ENCODE measurements at regions not wholly inside any gene's neighbourhood (a gene's known extent, or its start where the extent isn't known, plus 50 kb on each side); places are given as distances from the start of the nearest gene placed in this dataset.
A peak's percentile ranks its signal among the peaks of the same experiment; 100 is the strongest.
"Not testable (repeated sequence)": the region's sequence is repeated elsewhere in the genome, so short reads cannot be mapped to it uniquely, and the experiment has no call there.

DNA sequence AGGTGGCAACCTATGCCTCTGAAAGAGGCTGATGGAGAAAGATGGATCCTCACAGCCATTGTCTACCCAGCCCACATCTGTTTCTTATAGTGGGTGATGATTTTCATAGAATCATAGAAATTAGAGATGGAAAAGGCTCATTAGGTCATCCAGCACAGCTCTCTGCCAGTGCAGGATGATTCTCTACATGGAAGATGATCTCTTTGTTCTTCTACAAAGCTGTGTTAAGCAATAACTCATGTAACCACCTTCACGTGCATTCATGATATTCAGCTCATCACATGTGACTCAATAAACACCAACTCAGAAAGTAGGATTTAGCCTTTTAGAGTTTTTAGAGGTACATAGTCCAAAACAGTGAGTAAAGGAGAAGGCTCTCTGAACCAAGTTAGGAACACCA, 539.4 kb upstream of the ID2 start:
- Histone ChIP-seq H3K27me3 (ENCODE audit: insufficient read depth, low read length, poor library complexity, severe bottlenecking) (no peaks in the 10 kb centered on the region), H3K36me3 (ENCODE audit: insufficient read depth, low read length) (no peaks in the 10 kb centered on the region)

DNA sequence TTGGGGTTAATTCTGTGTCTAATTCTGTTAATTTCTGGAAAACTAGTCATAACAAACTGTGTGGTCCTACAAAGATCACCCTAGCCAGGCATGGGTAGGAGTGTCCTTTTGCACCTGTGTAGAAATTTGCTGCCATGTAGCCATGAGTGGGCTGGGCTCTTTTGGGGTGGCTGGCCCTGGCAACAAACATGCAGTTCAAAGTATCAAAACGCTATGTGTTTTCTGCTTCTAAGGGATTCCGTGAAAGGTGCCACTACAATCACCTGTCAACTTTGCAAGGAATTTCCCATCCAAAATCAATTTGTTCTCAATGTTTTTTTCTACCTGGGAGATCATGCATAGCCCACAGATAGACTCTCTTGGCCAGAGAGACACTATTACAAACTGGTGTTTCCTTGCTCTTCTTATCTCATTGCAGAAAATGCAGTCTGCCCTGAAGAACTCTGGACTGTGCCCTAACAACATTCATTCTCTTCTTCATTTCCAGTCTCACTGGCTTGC, 537.7 kb upstream of the ID2 start:
- H3K9me3 ChIP-seq (ENCODE audit: insufficient read depth, low read depth, low read length): no peaks in the 10 kb centered on the region
- no peaks in the 10 kb centered on the region for H3F3A ChIP-seq (ENCODE audit: low read depth)
- no peaks in the 10 kb centered on the region for H3K9me2 ChIP-seq (replicated peaks; ENCODE audit: low read depth, low read length)
- H3K27me3 ChIP-seq (ENCODE audit: insufficient read depth, low read length, poor library complexity, severe bottlenecking): no peaks in the 10 kb centered on the region
- no peak overlapping the region for H2AFZ ChIP-seq (ENCODE audit: low read length)
- no peak overlapping the region for H3K9ac ChIP-seq (ENCODE audit: low read depth, low read length, poor library complexity, severe bottlenecking)
- H4K20me1 ChIP-seq (ENCODE audit: insufficient read depth, low read length, poor library complexity, severe bottlenecking): no peaks in the 10 kb centered on the region
- TF ChIP-seq, protein P1, sequence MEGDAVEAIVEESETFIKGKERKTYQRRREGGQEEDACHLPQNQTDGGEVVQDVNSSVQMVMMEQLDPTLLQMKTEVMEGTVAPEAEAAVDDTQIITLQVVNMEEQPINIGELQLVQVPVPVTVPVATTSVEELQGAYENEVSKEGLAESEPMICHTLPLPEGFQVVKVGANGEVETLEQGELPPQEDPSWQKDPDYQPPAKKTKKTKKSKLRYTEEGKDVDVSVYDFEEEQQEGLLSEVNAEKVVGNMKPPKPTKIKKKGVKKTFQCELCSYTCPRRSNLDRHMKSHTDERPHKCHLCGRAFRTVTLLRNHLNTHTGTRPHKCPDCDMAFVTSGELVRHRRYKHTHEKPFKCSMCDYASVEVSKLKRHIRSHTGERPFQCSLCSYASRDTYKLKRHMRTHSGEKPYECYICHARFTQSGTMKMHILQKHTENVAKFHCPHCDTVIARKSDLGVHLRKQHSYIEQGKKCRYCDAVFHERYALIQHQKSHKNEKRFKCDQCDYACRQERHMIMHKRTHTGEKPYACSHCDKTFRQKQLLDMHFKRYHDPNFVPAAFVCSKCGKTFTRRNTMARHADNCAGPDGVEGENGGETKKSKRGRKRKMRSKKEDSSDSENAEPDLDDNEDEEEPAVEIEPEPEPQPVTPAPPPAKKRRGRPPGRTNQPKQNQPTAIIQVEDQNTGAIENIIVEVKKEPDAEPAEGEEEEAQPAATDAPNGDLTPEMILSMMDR (conservative IDR thresholded peaks at IDR 0.05; ENCODE audit: low read length): no peak
- TF ChIP-seq EZH2phosphoT487 (IDR thresholded peaks at IDR 0.05; ENCODE audit: borderline replicate concordance): no peak
- no peak overlapping the region for H3K4me3 ChIP-seq (ENCODE audit: low read length, poor library complexity, severe bottlenecking)
- H3K79me2 ChIP-seq (ENCODE audit: insufficient read depth, low read length): no peaks in the 10 kb centered on the region
- no peaks in the 10 kb centered on the region for H3K36me3 ChIP-seq (ENCODE audit: insufficient read depth, low read length)
- H3K4me2 ChIP-seq (ENCODE audit: low read depth, low read length, poor library complexity, severe bottlenecking): no peak overlapping the region
- H3K4me1 ChIP-seq (ENCODE audit: insufficient read depth, low read length, poor library complexity, severe bottlenecking): peaks cover 23% of the 10 kb centered on the region

More for the DNA sequence above, 539.4 kb upstream of the ID2 start:
- no peaks in the 10 kb centered on the region for H4K20me1 ChIP-seq (ENCODE audit: insufficient read depth, low read length, poor library complexity, severe bottlenecking)
- no peak overlapping the region for H3K4me2 ChIP-seq (ENCODE audit: low read depth, low read length, poor library complexity, severe bottlenecking)
- H3K79me2 ChIP-seq (ENCODE audit: insufficient read depth, low read length): no peaks in the 10 kb centered on the region
- no peak for TF ChIP-seq EZH2phosphoT487 (IDR thresholded peaks at IDR 0.05; ENCODE audit: borderline replicate concordance)
- TF ChIP-seq, protein P1 (conservative IDR thresholded peaks at IDR 0.05; ENCODE audit: low read length): no peak
- H3K9me3 ChIP-seq (ENCODE audit: insufficient read depth, low read depth, low read length): no peaks in the 10 kb centered on the region
- H3K9ac ChIP-seq (ENCODE audit: low read depth, low read length, poor library complexity, severe bottlenecking): no peak overlapping the region
- H3K9me2 ChIP-seq (replicated peaks; ENCODE audit: low read depth, low read length): no peaks in the 10 kb centered on the region
- no peak overlapping the region for H3K4me3 ChIP-seq (ENCODE audit: low read length, poor library complexity, severe bottlenecking)
- peaks cover 33% of the 10 kb centered on the region for H3K4me1 ChIP-seq (ENCODE audit: insufficient read depth, low read length, poor library complexity, severe bottlenecking)
- no peaks in the 10 kb centered on the region for H3F3A ChIP-seq (ENCODE audit: low read depth)
- H2AFZ ChIP-seq (ENCODE audit: low read length): no peak overlapping the region

DNA sequence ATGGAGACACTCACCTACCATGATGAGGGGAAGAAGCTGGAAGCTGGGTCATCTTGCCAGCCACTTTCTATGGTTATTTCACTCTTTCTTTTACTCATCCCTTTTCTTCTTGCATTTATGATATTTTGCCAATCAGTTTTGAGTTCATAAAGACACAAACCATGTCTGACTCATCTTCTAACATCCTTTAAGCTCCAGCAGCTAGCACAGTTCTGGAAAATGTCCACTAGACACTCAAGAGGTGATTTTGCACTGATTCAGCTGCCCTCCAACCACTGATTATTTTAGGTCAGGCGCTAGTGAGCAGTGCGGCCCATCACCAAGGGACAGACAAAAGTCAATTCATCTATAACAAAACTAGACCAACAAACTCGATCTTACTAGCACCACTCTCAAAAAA, 537.1 kb upstream of the ID2 start:
- Histone ChIP-seq H3K27me3 (ENCODE audit: insufficient read depth, low read length, poor library complexity, severe bottlenecking) (no peaks in the 10 kb centered on the region), H2AFZ (ENCODE audit: low read length) (no peak overlapping the region), H4K20me1 (ENCODE audit: insufficient read depth, low read length, poor library complexity, severe bottlenecking) (no peaks in the 10 kb centered on the region), H3K9me3 (ENCODE audit: insufficient read depth, low read depth, low read length) (no peaks in the 10 kb centered on the region), H3K9ac (ENCODE audit: low read depth, low read length, poor library complexity, severe bottlenecking) (no peak overlapping the region), H3K79me2 (ENCODE audit: insufficient read depth, low read length) (no peaks in the 10 kb centered on the region), H3K4me1 (ENCODE audit: insufficient read depth, low read length, poor library complexity, severe bottlenecking) (peaks cover 17% of the 10 kb centered on the region), H3F3A (ENCODE audit: low read depth) (no peaks in the 10 kb centered on the region), H3K4me3 (ENCODE audit: low read length, poor library complexity, severe bottlenecking) (no peak overlapping the region), H3K36me3 (ENCODE audit: insufficient read depth, low read length) (no peaks in the 10 kb centered on the region), H3K9me2 (replicated peaks; ENCODE audit: low read depth, low read length) (no peaks in the 10 kb centered on the region), H3K4me2 (ENCODE audit: low read depth, low read length, poor library complexity, severe bottlenecking) (no peak overlapping the region)
- TF ChIP-seq EZH2phosphoT487 (IDR thresholded peaks at IDR 0.05; ENCODE audit: borderline replicate concordance): no peak
- TF ChIP-seq, protein P1 (conservative IDR thresholded peaks at IDR 0.05; ENCODE audit: low read length): no peak

DNA sequence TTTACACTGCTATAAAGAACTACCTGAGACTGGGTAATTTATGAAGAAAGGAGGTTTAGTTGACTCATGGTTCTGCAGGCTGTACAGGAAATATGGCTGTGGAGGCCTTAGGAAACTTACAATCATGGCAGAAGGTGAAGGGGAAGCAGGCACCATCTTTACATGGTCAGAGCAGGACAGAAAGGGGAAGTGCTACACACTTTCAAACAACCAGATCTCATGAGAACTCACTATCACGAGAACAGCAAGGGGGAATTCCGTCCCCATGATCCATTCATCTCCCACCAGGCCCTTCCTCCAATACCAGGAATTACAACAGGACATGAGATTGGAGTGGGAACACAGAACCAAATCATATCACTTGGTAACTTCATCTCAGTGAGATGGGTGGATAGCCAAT, 536.5 kb upstream of the ID2 start:
- H4K20me1 ChIP-seq (ENCODE audit: insufficient read depth, low read length, poor library complexity, severe bottlenecking); H3K4me2 ChIP-seq (ENCODE audit: low read depth, low read length, poor library complexity, severe bottlenecking); H3K36me3 ChIP-seq (ENCODE audit: insufficient read depth, low read length); H3K9ac ChIP-seq (ENCODE audit: low read depth, low read length, poor library complexity, severe bottlenecking); H3K27me3 ChIP-seq (ENCODE audit: insufficient read depth, low read length, poor library complexity, severe bottlenecking); H3K9me2 ChIP-seq (replicated peaks; ENCODE audit: low read depth, low read length); H3K4me3 ChIP-seq (ENCODE audit: low read length, poor library complexity, severe bottlenecking); H3F3A ChIP-seq (ENCODE audit: low read depth); H3K79me2 ChIP-seq (ENCODE audit: insufficient read depth, low read length); H3K9me3 ChIP-seq (ENCODE audit: insufficient read depth, low read depth, low read length): not testable (repeated sequence)
- Histone ChIP-seq H3K4me1 (ENCODE audit: insufficient read depth, low read length, poor library complexity, severe bottlenecking) (peaks cover 12% of the 10 kb centered on the region), H2AFZ (ENCODE audit: low read length) (0 out of 2 replicates have a peak overlapping the region, but pooled peaks have one; percentile 8)

Data from Loucy (cell line).